ENCODE measurements at regions not wholly inside any gene's neighbourhood (a gene's known extent, or its start where the extent isn't known, plus 50 kb on each side); places are given as distances from the start of the nearest gene placed in this dataset.

GRCh38 chr1:221246628-221247415, 367.6 kb downstream of the HLX start:
- intact Hi-C loops (cut with micrococcal nuclease) = no loop called here

DNA sequence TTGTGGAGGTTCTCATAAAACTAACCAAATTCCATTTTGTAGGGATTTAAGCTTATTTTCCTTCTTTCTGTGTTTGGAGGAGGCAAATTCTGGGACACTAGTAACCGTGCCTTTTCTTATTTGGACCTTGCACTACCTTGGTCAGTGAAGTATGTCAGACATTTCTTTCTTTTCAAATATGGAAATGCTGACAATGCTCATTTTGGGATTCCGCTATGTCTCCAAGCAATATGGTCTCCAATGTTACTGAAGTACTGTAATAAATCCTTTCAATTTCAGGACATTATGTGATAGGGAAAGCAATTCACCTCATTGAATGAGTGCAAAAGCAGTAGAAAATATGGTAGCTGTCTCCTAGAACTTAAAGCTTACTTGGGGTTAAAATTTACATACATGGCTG, 372.3 kb downstream of the HLX start:
- Mint-ChIP-seq H3K27ac (no peak overlapping the region), H3K4me3 (no peak overlapping the region), H3K36me3 (no peaks in the 10 kb centered on the region), H3K4me1 (no peaks in the 10 kb centered on the region), H3K9me3 (peaks cover 0 to 3% (median 0%) of the 10 kb centered on the region in 7 donors), H3K27me3 (ENCODE audit: low read depth in 3 of 3) (peaks cover 0 to 4% (median 1%) of the 10 kb centered on the region in 3 donors)
- H3K79me2 ChIP-seq (ENCODE audit: insufficient read depth, low read length) = no peaks in the 10 kb centered on the region
- H3K27ac ChIP-seq (ENCODE audit: low read depth in 1 of 2, low read length in 2 of 2) = no peak overlapping the region
- H3K4me2 ChIP-seq (replicated peaks; ENCODE audit: extremely low read depth, low read length, poor library complexity, severe bottlenecking) = no peak overlapping the region
- no peak overlapping the region for H2AFZ ChIP-seq (ENCODE audit: insufficient read depth, low read depth, low read length, poor library complexity, severe bottlenecking)
- no peak for TF ChIP-seq CTCF (IDR thresholded peaks at IDR 0.05)
- no CpG with 5 or more reads among the region's 2 CpGs for WGBS (ENCODE audit: insufficient coverage)
- H4K20me1 ChIP-seq (ENCODE audit: insufficient read depth, low read length) = no peaks in the 10 kb centered on the region
- no peaks in the 10 kb centered on the region for H3K9me3 ChIP-seq (replicated peaks in 1 of 2; ENCODE audit: control insufficient read depth in 1 of 2, insufficient read depth in 1 of 2, low read length in 2 of 2)
- H3K9ac ChIP-seq (ENCODE audit: insufficient read depth, low read length, poor library complexity, severe bottlenecking) = no peak overlapping the region
- no peak overlapping the region for H3K4me3 ChIP-seq (replicated peaks in 1 of 3; ENCODE audit: low read depth in 2 of 3, low read length in 3 of 3)
- no peaks in the 10 kb centered on the region for H3K36me3 ChIP-seq (replicated peaks in 1 of 2; ENCODE audit: control insufficient read depth in 1 of 2, insufficient read depth in 2 of 2, low read length in 2 of 2)
- no peaks in the 10 kb centered on the region for H3K4me1 ChIP-seq (ENCODE audit: control insufficient read depth in 1 of 2, insufficient read depth in 2 of 2, low read length in 2 of 2)
- DNase-seq = no peak
- no peaks in the 10 kb centered on the region for H3K27me3 ChIP-seq (ENCODE audit: control insufficient read depth in 2 of 2, insufficient read depth in 2 of 2, low read length in 2 of 2)
- intact Hi-C loops (cut with micrococcal nuclease) = no loop called here

More at GRCh38 chr1:221246628-221247415, 367.6 kb downstream of the HLX start:
- H3K4me1 Mint-ChIP-seq = peaks cover 4% of the 10 kb centered on the region
- Histone ChIP-seq H3K79me2 (ENCODE audit: insufficient read depth, low read length) (no peaks in the 10 kb centered on the region), H4K20me1 (ENCODE audit: insufficient read depth, low read length) (no peaks in the 10 kb centered on the region), H3K9ac (ENCODE audit: insufficient read depth, low read length, poor library complexity, severe bottlenecking) (no peak overlapping the region), H3K27me3 (ENCODE audit: control insufficient read depth in 2 of 2, insufficient read depth in 2 of 2, low read length in 2 of 2) (no peaks in the 10 kb centered on the region), H2AFZ (ENCODE audit: insufficient read depth, low read depth, low read length, poor library complexity, severe bottlenecking) (no peak overlapping the region), H3K4me2 (replicated peaks; ENCODE audit: extremely low read depth, low read length, poor library complexity, severe bottlenecking) (no peak overlapping the region), H3K4me1 (ENCODE audit: control insufficient read depth in 1 of 2, insufficient read depth in 2 of 2, low read length in 2 of 2) (peaks cover 0 to 9% of the 10 kb centered on the region in 2 donors), H3K4me3 (replicated peaks in 1 of 3; ENCODE audit: low read depth in 2 of 3, low read length in 3 of 3) (no peak overlapping the region), H3K9me3 (replicated peaks in 1 of 2; ENCODE audit: control insufficient read depth in 1 of 2, insufficient read depth in 1 of 2, low read length in 2 of 2) (no peaks in the 10 kb centered on the region), H3K27ac (ENCODE audit: low read depth in 1 of 2, low read length in 2 of 2) (no peak overlapping the region), H3K36me3 (replicated peaks in 1 of 2; ENCODE audit: control insufficient read depth in 1 of 2, insufficient read depth in 2 of 2, low read length in 2 of 2) (no peaks in the 10 kb centered on the region)
- no CpG with 5 or more reads among the region's 4 CpGs for WGBS (ENCODE audit: insufficient coverage)
- H3K27ac Mint-ChIP-seq = no peak overlapping the region
- H3K4me3 Mint-ChIP-seq = no peak overlapping the region
- no peaks in the 10 kb centered on the region for H3K36me3 Mint-ChIP-seq
- no peak for TF ChIP-seq CTCF (IDR thresholded peaks at IDR 0.05)
- peaks cover 0 to 3% (median 0%) of the 10 kb centered on the region in 7 donors for H3K9me3 Mint-ChIP-seq
- DNase-seq = no peak
- peaks cover 0 to 2% (median 1%) of the 10 kb centered on the region in 3 donors for H3K27me3 Mint-ChIP-seq (ENCODE audit: low read depth in 3 of 3)

All from CD14-positive monocyte (primary cell).